ENCODE measurements at regions not wholly inside any gene's neighbourhood (a gene's known extent, or its start where the extent isn't known, plus 50 kb on each side); places are given as distances from the start of the nearest gene placed in this dataset.

GRCh38 chr5:90285581-90285980, 124.0 kb downstream of the CETN3 start:
- TF ChIP-seq SP1 (IDR thresholded peaks at IDR 0.05; ENCODE audit: low read depth, low read length) (no peak), JUND (IDR thresholded peaks at IDR 0.05; ENCODE audit: low read length) (no peak), CTCF (IDR thresholded peaks at IDR 0.05; ENCODE audit: control extremely low read depth in 1 of 3, insufficient read depth in 1 of 3, low read depth in 1 of 3, low read length in 3 of 3) (no peak), POLR2AphosphoS5 (IDR thresholded peaks at IDR 0.05; ENCODE audit: low read depth, low read length) (no peak), EZH2 (IDR thresholded peaks at IDR 0.05; ENCODE audit: low read depth, low read length, severe bottlenecking) (no peak)
